ENCODE measurements at regions not wholly inside any gene's neighbourhood (a gene's known extent, or its start where the extent isn't known, plus 50 kb on each side); places are given as distances from the start of the nearest gene placed in this dataset.

GRCh38 chr9:107119735-107120134, 163.3 kb upstream of the RAD23B start:
- no peak for DNase-seq

GRCh38 chr9:107123389-107123788, 159.7 kb upstream of the RAD23B start:
- no peak for DNase-seq

DNA sequence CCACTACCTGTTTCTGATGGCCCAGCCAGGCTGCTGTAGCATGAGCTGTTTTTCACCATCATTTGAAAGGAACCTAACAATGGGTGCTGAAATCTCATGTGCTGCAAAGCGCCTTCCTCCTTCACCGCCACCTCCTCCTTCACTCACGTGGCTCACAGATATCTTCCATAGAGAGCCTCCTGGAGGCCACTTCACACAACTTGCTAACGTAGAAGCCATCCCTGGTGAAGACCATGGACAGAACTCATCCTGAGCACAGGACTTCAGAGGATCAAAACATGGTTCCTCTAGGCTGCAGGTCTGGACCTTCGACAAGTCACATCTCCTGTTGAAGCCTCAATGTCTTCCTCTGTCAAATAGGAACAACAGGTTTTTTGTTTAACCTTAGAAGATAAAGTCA, 155.5 kb upstream of the RAD23B start:
- no peak for DNase-seq

DNA sequence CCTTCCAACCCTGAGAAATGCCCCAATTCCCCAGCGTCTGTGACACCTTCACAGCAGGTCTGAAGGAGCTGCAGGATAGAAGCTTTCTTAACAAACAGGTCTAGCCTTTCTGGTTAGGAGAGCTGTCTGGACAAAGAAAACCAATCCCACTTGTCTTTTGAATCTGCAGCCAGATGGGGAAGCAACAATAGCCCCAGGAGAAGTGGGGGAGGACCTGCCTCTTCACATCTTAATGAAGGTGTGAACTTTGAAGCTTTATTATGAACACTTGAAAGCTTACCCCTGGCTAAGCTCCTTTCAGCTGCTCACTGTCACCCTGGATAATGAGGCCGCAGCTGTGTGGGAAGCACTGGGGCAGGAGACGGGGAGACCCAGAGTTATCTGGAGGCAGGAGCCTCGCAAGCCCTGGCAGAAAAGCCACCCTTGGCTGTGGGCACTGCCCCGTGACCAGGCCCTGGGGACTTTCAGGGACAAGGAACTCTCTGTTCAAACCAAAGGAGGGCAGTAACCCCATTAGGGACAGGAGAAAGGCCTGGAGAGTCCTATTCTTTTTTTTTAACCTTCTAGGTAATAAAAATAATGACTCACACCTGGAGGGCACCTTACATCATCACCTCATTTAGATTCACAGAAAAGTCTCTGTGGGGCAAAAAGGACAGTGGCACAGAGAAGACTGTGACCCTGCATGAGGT, 151.8 kb upstream of the RAD23B start:
- DNase-seq: no peak

GRCh38 chr9:107136296-107136695, 146.8 kb upstream of the RAD23B start:
- no peak for DNase-seq

DNA sequence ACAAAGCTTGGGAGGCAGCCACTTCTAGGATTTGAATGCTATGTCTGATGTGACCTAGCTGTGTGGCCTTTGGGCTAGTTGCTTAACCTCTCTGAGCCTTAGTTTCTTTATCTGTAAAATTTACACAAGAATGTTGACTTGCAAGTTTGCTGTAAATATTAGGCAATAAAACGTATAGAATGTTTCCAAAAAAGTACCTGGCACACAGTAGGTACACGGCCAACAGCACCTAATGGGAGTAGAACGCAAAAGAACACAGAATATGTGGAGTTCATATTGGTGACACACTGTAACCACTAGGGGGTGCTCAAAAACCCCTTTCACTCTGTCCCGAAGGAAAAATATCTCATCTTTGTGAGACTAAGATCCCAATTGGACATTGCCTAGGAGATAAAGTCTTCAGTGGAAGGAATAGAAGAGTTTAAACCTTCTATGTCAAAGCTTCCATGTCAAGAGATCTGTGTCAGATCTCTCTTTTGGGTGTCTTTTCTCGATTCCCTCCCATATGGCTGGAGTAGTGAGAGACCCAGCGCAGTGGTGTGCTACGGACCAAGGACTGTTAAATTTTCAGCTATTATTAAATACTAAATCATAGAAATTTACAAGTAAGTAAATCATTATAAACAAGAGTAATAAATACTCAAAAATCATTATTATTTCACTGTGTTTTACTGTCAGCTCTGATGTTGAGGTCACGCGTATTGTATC, 145.4 kb upstream of the RAD23B start:
- DNase-seq: peak; percentile 15 to 64

- DNase-seq: no peak
Measured at GRCh38 chr9:107138261-107138992, 144.7 kb upstream of the RAD23B start.

GRCh38 chr9:107141967-107142366, 141.1 kb upstream of the RAD23B start:
- no peak for DNase-seq

DNA sequence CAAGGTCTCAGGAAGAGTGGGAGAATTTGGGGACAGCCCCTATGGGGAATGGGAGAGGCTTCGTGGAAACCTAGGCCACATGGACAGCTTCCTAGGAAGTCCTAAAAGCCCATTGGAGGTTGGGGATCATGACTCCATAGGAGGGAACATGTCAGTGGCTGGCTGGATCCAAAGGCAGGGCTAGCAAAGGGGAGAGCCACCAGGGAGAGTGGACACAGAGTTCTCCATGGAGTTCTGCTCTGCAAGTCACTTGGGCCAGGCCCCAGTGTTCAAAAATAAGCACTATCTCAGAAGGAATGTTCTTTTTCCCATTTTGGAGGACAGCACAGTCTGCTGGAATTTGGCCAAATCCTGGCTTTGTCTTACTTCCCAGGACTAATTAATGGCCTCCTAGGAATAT, 140.6 kb upstream of the RAD23B start:
- no peak for DNase-seq

GRCh38 chr9:107142896-107143603, 140.0 kb upstream of the RAD23B start:
- DNase-seq: no peak

- DNase-seq: no peak
Measured at GRCh38 chr9:107144475-107144874, 138.6 kb upstream of the RAD23B start.

GRCh38 chr9:107147134-107147533, 135.9 kb upstream of the RAD23B start:
- DNase-seq: no peak

GRCh38 chr9:107148216-107148615, 134.9 kb upstream of the RAD23B start:
- DNase-seq: no peak

DNA sequence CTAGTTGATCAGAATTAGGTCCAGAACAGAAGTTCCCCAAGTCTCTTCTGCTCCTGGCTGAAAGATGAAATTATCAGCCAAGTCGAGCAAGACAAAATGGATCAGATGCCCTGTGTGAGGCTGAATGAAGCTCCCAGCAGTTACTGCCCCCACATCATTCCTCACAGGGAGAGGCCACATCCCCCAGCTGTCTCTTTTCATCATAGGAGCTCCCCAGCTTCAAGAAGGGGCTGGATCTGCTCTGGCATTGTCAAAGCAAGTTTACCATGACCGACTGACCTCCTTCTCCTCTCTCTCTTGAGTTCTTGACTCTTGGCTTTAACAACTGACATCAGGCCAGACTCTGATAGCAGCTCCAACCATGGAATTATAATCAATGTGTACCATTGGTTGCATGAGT, 133.3 kb upstream of the RAD23B start:
- no peak for DNase-seq

- no peak for DNase-seq
Measured at GRCh38 chr9:107153336-107153735, 129.7 kb upstream of the RAD23B start.

GRCh38 chr9:107154291-107154690, 128.8 kb upstream of the RAD23B start:
- DNase-seq: no peak

- DNase-seq: no peak
Measured at GRCh38 chr9:107154766-107155165, 128.3 kb upstream of the RAD23B start.

DNA sequence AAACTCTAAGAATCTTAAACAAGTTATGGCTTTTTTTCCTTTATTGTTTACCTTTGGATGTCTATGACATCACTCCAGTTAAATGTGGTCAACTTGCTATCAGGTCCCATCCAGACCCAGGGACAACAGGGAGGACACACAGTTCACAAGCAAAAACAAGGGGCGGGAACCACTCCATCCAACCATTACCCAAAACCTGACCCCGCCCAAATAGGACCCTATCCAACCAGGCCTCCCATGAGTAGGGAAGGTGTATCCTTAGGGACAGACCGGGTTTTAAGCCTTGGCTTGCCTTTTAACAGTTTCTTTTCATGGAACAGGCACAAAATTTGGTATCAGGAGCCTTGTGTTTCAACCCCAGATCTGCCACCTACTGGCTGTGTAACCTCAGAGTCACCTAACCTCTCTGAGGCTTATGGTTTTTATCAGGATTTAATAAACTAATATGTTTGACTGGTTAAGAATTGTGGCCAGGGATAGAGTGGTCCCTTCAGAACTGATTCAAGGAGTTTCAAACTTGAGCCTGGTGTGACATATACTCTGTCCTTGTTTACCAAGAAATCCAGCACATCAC, 127.7 kb upstream of the RAD23B start:
- DNase-seq: no peak

DNA sequence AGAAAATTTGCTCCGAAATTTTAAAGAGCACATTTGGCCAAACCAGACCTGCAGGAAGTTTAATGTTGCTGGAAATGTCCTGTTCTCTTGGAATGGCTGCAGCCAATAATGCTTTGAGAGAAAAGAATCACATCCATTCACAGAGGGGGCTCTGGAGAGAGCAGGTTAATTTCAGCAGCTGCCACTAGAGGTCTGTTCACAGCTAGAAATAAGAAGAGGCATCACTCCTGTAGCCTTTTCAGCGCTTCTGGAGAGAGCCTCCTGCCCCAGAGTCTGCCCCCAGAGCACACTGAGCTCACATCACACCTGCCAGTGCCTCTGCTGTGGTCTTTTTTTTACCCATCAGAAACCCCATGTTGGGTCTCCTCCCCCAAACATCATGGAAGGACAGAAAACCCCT, 124.8 kb upstream of the RAD23B start:
- DNase-seq: no peak

- no peak for DNase-seq
Measured at GRCh38 chr9:107161338-107161737, 121.7 kb upstream of the RAD23B start.

GRCh38 chr9:107163370-107163769, 119.7 kb upstream of the RAD23B start:
- no peak for DNase-seq

GRCh38 chr9:107169796-107170195, 113.3 kb upstream of the RAD23B start:
- DNase-seq: no peak

GRCh38 chr9:107170801-107171200, 112.3 kb upstream of the RAD23B start:
- no peak for DNase-seq
